Endodermal cell (in vitro differentiated cells): ENCODE measurements at regions not wholly inside any gene's neighbourhood (a gene's known extent, or its start where the extent isn't known, plus 50 kb on each side); places are given as distances from the start of the nearest gene placed in this dataset.

ENCODE experiments used
- DNase-seq: peaks from one replicate; pipeline ENCODE4 v3.0.0-alpha.2; 2017
- H3K27ac ChIP-seq: 2 replicates; pipeline ENCODE4 v1.5.1; 2013; ENCODE audit warnings: mild to moderate bottlenecking, low read depth, low read length, moderate library complexity
- H3K27me3 ChIP-seq: 2 replicates; pipeline ENCODE4 v1.6.1; 2013; ENCODE audit warnings: mild to moderate bottlenecking, low read length, moderate library complexity; ENCODE audit not compliant: insufficient read depth, control insufficient read depth, poor library complexity, severe bottlenecking
- H3K36me3 ChIP-seq: 2 replicates; pipeline ENCODE4 v1.7.0; 2013; ENCODE audit warnings: mild to moderate bottlenecking, low read length, moderate library complexity; ENCODE audit not compliant: control insufficient read depth, insufficient read depth
- H3K4me1 ChIP-seq: one replicate; pipeline ENCODE4 v1.7.0; 2013; ENCODE audit warnings: low read length; ENCODE audit not compliant: control insufficient read depth, insufficient read depth
- H3K4me3 ChIP-seq: 2 replicates; pipeline ENCODE4 v1.5.1; 2013; ENCODE audit warnings: mild to moderate bottlenecking, low read length, moderate library complexity
- H3K9ac ChIP-seq: 2 replicates; pipeline ENCODE4 v1.6.1; 2013; ENCODE audit warnings: mild to moderate bottlenecking, low read length, moderate library complexity; ENCODE audit not compliant: poor library complexity, severe bottlenecking; ENCODE audit errors: extremely low read depth
- H3K9me3 ChIP-seq: 2 replicates; pipeline ENCODE4 v1.6.1; 2013; ENCODE audit warnings: mild to moderate bottlenecking, low read length, moderate library complexity; ENCODE audit not compliant: control insufficient read depth
- H3K27ac Mint-ChIP-seq: 2 replicates; pipeline ENCODE4 v1.8.0; 2020; ENCODE audit warnings: mixed read lengths
- H3K27me3 Mint-ChIP-seq: 2 replicates; pipeline ENCODE4 v1.8.0; 2021; ENCODE audit warnings: mild to moderate bottlenecking, mixed read lengths; ENCODE audit not compliant: insufficient read depth
- H3K36me3 Mint-ChIP-seq: 2 replicates; pipeline ENCODE4 v1.8.0; 2020; ENCODE audit warnings: low read depth, mixed read lengths
- H3K4me1 Mint-ChIP-seq: 2 replicates; pipeline ENCODE4 v1.8.0; 2020; ENCODE audit warnings: mixed read lengths
- H3K4me3 Mint-ChIP-seq: 2 replicates; pipeline ENCODE4 v1.8.0; 2020; ENCODE audit warnings: mild to moderate bottlenecking, moderate library complexity, mixed read lengths
- H3K9me3 Mint-ChIP-seq: 2 replicates; pipeline ENCODE4 v1.8.0; 2020; ENCODE audit warnings: mild to moderate bottlenecking, mixed read lengths
- CTCF ChIP-seq: fragments of 200-600 bp; sonication (generic); conservative IDR thresholded peaks from 2 replicates; pipeline ENCODE4 v1.5.0; 2021; ENCODE audit warnings: antibody characterized with exemption, mild to moderate bottlenecking
- WGBS, 2 experiments: methylation state at CpG; one replicate each; pipeline versions ENCODE4 v1.1.5 to v1.1.7; 2013; ENCODE audit warnings: missing lambda C conversion rate in 2 of 2, mixed read lengths in 1 of 2; ENCODE audit not compliant: insufficient coverage in 1 of 2, insufficient read length in 1 of 2; 5-methylcytosine and 5-hydroxymethylcytosine counted together

DNA sequence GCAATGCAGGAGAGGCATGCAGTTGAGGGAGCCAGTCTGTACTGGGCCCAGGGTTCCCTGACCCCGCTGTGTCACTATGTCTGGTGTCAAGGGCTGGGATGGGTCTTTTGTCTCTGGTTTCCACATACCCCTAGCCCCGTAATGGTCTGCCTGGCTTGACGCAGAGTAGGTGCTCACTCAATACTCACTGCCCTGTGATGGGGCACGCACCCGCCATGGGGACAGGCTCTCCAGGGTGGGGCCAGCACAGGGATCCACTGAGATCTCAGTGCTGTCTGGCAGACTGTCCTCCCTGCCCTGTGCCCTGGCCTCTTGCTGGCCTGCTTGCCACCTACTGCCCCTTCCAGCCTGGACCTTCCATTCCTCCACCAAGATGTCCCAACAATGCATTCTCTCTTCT, 101.7 kb upstream of the CD82 start:
- peaks cover 32% of the 10 kb centered on the region for H3K27me3 Mint-ChIP-seq
- 88 to 93% methylated on average over 5 of the region's 5 CpGs for WGBS, 2 experiments

DNA sequence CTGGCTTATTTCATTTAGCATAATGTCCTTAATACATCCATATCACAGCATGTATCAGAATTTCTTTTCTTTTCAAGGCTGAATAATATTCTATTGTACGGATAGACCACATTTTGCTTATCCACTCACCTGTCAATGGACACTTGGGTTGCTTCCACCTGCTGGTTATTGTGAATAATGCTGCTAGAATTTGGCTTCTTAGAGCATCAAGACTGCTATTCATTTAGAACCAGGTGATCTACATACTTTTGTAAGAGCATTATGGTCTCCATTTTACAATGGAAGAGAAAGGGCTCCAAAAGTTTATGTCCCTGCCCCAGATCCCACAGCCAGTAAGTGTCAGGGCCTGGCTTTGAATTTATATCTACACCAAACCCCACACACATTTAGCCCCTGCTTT, 100.7 kb upstream of the CD82 start:
- Mint-ChIP-seq H3K27ac (no peak overlapping the region), H3K9me3 (peaks cover 30% of the 10 kb centered on the region), H3K27me3 (peaks cover 27% of the 10 kb centered on the region), H3K36me3 (no peaks in the 10 kb centered on the region), H3K4me3 (no peak overlapping the region), H3K4me1 (peaks cover 1% of the 10 kb centered on the region)
- DNase-seq = no peak
- Histone ChIP-seq H3K9me3 (peaks cover 12% of the 10 kb centered on the region), H3K27me3 (peaks cover 4% of the 10 kb centered on the region), H3K4me1 (no peaks in the 10 kb centered on the region), H3K36me3 (no peaks in the 10 kb centered on the region), H3K4me3 (no peak overlapping the region), H3K9ac (no peak overlapping the region), H3K27ac (no peak overlapping the region)
- WGBS, 2 experiments = 85 to 100% methylated on average over 1 of the region's 1 CpG
- peak; percentile 62 for TF ChIP-seq CTCF

More for the DNA sequence above, 101.7 kb upstream of the CD82 start:
- Mint-ChIP-seq H3K27ac (no peak overlapping the region), H3K36me3 (no peaks in the 10 kb centered on the region), H3K4me1 (peaks cover 1% of the 10 kb centered on the region), H3K4me3 (no peak overlapping the region), H3K9me3 (peaks cover 30% of the 10 kb centered on the region)
- peaks cover 12% of the 10 kb centered on the region for H3K9me3 ChIP-seq
- H3K4me1 ChIP-seq = no peaks in the 10 kb centered on the region
- no peak for TF ChIP-seq CTCF
- no peaks in the 10 kb centered on the region for H3K36me3 ChIP-seq
- no peak overlapping the region for H3K4me3 ChIP-seq
- no peak for DNase-seq
- no peak overlapping the region for H3K27ac ChIP-seq
- H3K27me3 ChIP-seq = no peaks in the 10 kb centered on the region
- no peak overlapping the region for H3K9ac ChIP-seq

- Histone ChIP-seq H3K27me3 (peaks cover 11% of the 10 kb centered on the region), H3K9me3 (peaks cover 12% of the 10 kb centered on the region), H3K36me3 (no peaks in the 10 kb centered on the region), H3K27ac (no peak overlapping the region), H3K4me3 (no peak overlapping the region), H3K4me1 (no peaks in the 10 kb centered on the region), H3K9ac (no peak overlapping the region)
- H3K27me3 Mint-ChIP-seq = peaks cover 24% of the 10 kb centered on the region
- H3K27ac Mint-ChIP-seq = peak overlapping the region; percentile 61
- H3K4me1 Mint-ChIP-seq = peaks cover 1% of the 10 kb centered on the region
- no peak overlapping the region for H3K4me3 Mint-ChIP-seq
- DNase-seq = no peak
- 93% methylated on average over 17 to 23 of the region's 24 CpGs for WGBS, 2 experiments
- TF ChIP-seq CTCF = no peak
- H3K36me3 Mint-ChIP-seq = no peaks in the 10 kb centered on the region
- peaks cover 28% of the 10 kb centered on the region for H3K9me3 Mint-ChIP-seq
Observed at GRCh38 chr11:44466531-44467205, 98.8 kb upstream of the CD82 start.
